A673 (cell line): ENCODE measurements at regions not wholly inside any gene's neighbourhood (a gene's known extent, or its start where the extent isn't known, plus 50 kb on each side); places are given as distances from the start of the nearest gene placed in this dataset.

Experiments
- BruUV-seq: library from RNA; stranded (reverse); fragments of 400-500 nt; replicated peaks from 2 replicates; lab custom pipeline; 2021; lab: Mats Ljungman, UMichigan
- CTCF ChIA-PET: fragments of 300-600 bp; sonication (Branson Sonifier 250); formaldehyde crosslinking; loops from one replicate; lab custom pipeline; 2022; ENCODE audit warnings: antibody characterized with exemption; lab: Charles Lee
- POLR2A ChIA-PET: fragments of 300-600 bp; sonication (Branson Sonifier 250); formaldehyde crosslinking; loops from one replicate; lab custom pipeline; 2022; ENCODE audit warnings: antibody characterized with exemption; ENCODE audit not compliant: low non-redundant PET; lab: Charles Lee
- DNase-seq: peaks from one replicate; pipeline ENCODE4 v3.0.0-alpha.2; 2015; ENCODE audit warnings: low spot score
- H3K27ac ChIP-seq: fragments of 200-600 bp; sonication (generic); 2 replicates; pipeline ENCODE4 v1.5.1; 2016; ENCODE audit warnings: mixed run types, low read depth, mild to moderate bottlenecking, mixed read lengths, antibody characterized with exemption, low read length; ENCODE audit not compliant: poor library complexity, severe bottlenecking
- H3K27me3 ChIP-seq: fragments of 200-600 bp; sonication (generic); replicated peaks from 2 replicates; pipeline ENCODE4 v1.6.1; 2017; ENCODE audit warnings: mixed run types, low read depth, mild to moderate bottlenecking, mixed read lengths, antibody characterized with exemption, low read length; ENCODE audit not compliant: insufficient read depth, poor library complexity
- H3K36me3 ChIP-seq: fragments of 200-600 bp; sonication (generic); 2 replicates; pipeline ENCODE4 v1.6.1; 2016; ENCODE audit warnings: mixed run types, mild to moderate bottlenecking, mixed read lengths, antibody characterized with exemption, low read length; ENCODE audit not compliant: insufficient read depth, poor library complexity, severe bottlenecking
- H3K4me1 ChIP-seq: fragments of 200-600 bp; sonication (generic); 2 replicates; pipeline ENCODE4 v1.6.1; 2017; ENCODE audit warnings: mixed run types, mild to moderate bottlenecking, mixed read lengths, antibody characterized with exemption, low read length; ENCODE audit not compliant: insufficient read depth, poor library complexity, severe bottlenecking
- H3K4me3 ChIP-seq: fragments of 200-600 bp; sonication (generic); 2 replicates; pipeline ENCODE4 v1.5.1; 2016; ENCODE audit warnings: low read depth, mixed run types, mild to moderate bottlenecking, mixed read lengths, low read length; ENCODE audit not compliant: poor library complexity, severe bottlenecking
- H3K9me3 ChIP-seq: fragments of 200-600 bp; sonication (generic); 2 replicates; pipeline ENCODE4 v1.6.1; 2016; ENCODE audit warnings: mixed run types, low read depth, mild to moderate bottlenecking, mixed read lengths, antibody characterized with exemption, low read length; ENCODE audit not compliant: poor library complexity, severe bottlenecking
- CTCF ChIP-seq: fragments of 300-800, 200-600 bp; sonication (generic); conservative IDR thresholded peaks from 2 replicates; pipeline ENCODE4 v1.5.1; 2017; ENCODE audit warnings: low read depth, mild to moderate bottlenecking, antibody characterized with exemption, low read length, moderate library complexity, mixed read lengths
- EZH2 ChIP-seq: fragments of 200-600 bp; sonication (generic); IDR thresholded peaks from 2 replicates; pipeline ENCODE4 v1.6.1; 2017; ENCODE audit warnings: borderline replicate concordance, low read depth, mild to moderate bottlenecking, mixed read lengths, antibody characterized with exemption, low read length; ENCODE audit not compliant: poor library complexity, severe bottlenecking
- intact Hi-C: fragments of 100-400 bp; cut with micrococcal nuclease; formaldehyde crosslinking; loops from one replicate; pipeline ENCODE4 v1.10.0; 2022; ENCODE audit not compliant: unreplicated experiment

GRCh38 chr22:49479566-49479965, 348.1 kb downstream of the BRD1 start:
- TF ChIP-seq CTCF (no peak), EZH2 (no peak)
- intact Hi-C loops = no loop called here
- POLR2A ChIA-PET = no interaction called here
- Histone ChIP-seq H3K4me1 (peaks cover 26% of the 10 kb centered on the region), H3K9me3 (no peaks in the 10 kb centered on the region), H3K27ac (no peak overlapping the region), H3K4me3 (no peak overlapping the region), H3K36me3 (no peaks in the 10 kb centered on the region), H3K27me3 (no peaks in the 10 kb centered on the region)
- DNase-seq = no peak
- BruUV-seq = no TSS peak
- CTCF ChIA-PET = no interaction called here

GRCh38 chr22:49476800-49477400, 350.8 kb downstream of the BRD1 start:
- Histone ChIP-seq H3K4me3 (no peak overlapping the region), H3K9me3 (no peaks in the 10 kb centered on the region), H3K27ac (no peak overlapping the region), H3K36me3 (no peaks in the 10 kb centered on the region), H3K4me1 (peaks cover 7% of the 10 kb centered on the region), H3K27me3 (no peaks in the 10 kb centered on the region)
- intact Hi-C loops = no loop called here
- no peak for DNase-seq
- no peak for TF ChIP-seq CTCF
- BruUV-seq = no TSS peak
- CTCF ChIA-PET = no interaction called here
- POLR2A ChIA-PET = no interaction called here

- BruUV-seq = no TSS peak
- Histone ChIP-seq H3K4me3 (no peak overlapping the region), H3K4me1 (peaks cover under 1% of the 10 kb centered on the region), H3K27me3 (no peaks in the 10 kb centered on the region), H3K36me3 (no peaks in the 10 kb centered on the region), H3K27ac (no peak overlapping the region), H3K9me3 (no peaks in the 10 kb centered on the region)
- intact Hi-C loops = no loop called here
- CTCF ChIA-PET = no interaction called here
- TF ChIP-seq EZH2 (no peak), CTCF (no peak)
- POLR2A ChIA-PET = no interaction called here
- DNase-seq = no peak
Observed at GRCh38 chr22:49476176-49476575, 351.5 kb downstream of the BRD1 start.
